Astrocyte of the hippocampus (primary cell): ENCODE measurements at regions not wholly inside any gene's neighbourhood (a gene's known extent, or its start where the extent isn't known, plus 50 kb on each side); places are given as distances from the start of the nearest gene placed in this dataset.
"Not testable (repeated sequence)": the region's sequence is repeated elsewhere in the genome, so short reads cannot be mapped to it uniquely, and the experiment has no call there.

Source experiments
- DNase-seq: peaks from one replicate; pipeline ENCODE4 v3.0.0; 2011; ENCODE audit warnings: low read depth, low spot score

DNA sequence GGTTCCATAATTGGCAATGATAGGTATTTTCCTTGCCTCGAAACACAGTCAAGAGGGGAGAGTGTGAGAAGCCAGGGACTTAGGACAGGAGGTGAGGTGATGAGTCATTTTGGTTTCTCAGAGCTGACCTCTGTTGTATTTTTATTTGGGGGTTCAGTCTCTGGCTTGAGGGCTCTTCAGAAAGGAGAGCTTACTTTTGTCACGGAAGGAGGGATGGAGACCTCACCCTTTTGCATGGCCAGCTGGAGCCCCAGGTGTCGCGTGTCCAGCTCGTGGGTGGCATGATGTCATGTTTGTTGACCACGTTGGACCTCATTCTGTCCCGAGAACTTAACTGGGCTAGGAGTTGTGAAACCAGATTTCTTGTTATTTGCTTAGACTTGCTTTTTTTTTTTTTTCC, 293.9 kb downstream of the QKI start:
- DNase-seq = no peak

GRCh38 chr6:163707387-163708355, 293.2 kb downstream of the QKI start:
- peak; percentile 36 for DNase-seq

- DNase-seq = peak; percentile 23
Measured at GRCh38 chr6:163706500-163707087, 292.1 kb downstream of the QKI start.

GRCh38 chr6:163705923-163706322, 291.4 kb downstream of the QKI start:
- no peak for DNase-seq

DNA sequence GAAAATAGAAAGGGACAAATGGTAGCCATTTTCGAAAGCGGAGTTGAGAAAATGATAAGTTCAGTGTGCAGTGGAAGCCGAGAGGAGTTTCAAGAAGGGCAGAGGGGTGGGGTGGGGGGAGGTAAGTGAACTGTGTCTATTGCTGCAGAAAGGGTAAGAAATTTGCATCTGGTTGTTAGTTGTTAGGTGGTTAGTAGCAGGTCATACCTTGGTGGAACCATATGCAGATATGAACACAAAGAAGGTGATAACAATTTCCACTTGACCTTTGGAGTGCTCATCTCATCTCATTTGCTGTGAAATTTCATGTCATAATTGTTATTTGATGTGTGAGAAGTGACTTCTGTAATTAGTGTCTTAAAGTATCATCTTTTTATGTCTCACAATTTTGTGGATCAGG, 288.2 kb downstream of the QKI start:
- no peak for DNase-seq

- no peak for DNase-seq
Measured at GRCh38 chr6:163701762-163702161, 287.2 kb downstream of the QKI start.

GRCh38 chr6:163698086-163698485, 283.6 kb downstream of the QKI start:
- DNase-seq = no peak

GRCh38 chr6:163696311-163696710, 281.8 kb downstream of the QKI start:
- DNase-seq = not testable (repeated sequence)

GRCh38 chr6:163695414-163695864, 280.9 kb downstream of the QKI start:
- peak; percentile 51 for DNase-seq

DNA sequence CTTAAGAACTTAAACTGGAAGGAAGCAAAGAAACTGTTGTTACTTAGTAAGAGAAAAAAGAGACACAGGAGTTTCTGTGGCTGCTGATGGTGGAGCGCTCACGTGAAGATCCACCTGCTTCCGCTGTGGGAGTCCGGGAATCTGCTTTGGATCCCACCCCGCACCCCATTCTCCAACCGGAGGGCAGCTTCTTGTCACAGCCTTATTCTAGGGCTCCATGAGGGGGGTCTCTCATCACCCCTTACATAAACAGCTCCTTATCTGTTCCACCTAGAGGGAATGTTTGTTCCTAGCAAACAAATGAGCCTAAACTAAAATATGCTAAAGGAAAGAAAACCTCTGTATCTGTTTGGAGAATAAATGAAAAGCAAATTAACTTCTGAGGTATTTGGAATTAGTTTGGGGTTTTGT, 280.5 kb downstream of the QKI start:
- DNase-seq = no peak

GRCh38 chr6:163694072-163694471, 279.6 kb downstream of the QKI start:
- DNase-seq = no peak

DNA sequence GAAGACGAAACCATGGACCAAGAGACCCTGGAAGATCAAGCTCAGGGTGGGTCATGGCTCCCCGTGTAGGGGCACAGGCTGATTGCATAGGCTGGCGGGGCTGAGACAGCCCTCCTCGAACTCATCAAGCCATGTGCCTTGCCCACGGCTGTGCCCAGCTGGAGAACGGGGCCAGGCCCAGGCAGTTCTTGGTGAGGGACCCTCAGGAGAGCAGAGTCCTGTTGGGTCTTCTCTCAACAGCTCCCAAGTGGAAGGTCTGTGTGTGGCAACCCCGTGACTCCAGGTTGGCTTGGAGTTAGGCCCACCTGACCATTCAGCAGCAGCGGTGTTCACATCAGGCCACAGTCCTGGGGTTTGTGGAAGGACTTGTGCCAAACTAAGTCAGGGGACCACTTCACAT, 276.5 kb downstream of the QKI start:
- no peak for DNase-seq

GRCh38 chr6:163688739-163689362, 274.3 kb downstream of the QKI start:
- DNase-seq = peak; percentile 27

DNA sequence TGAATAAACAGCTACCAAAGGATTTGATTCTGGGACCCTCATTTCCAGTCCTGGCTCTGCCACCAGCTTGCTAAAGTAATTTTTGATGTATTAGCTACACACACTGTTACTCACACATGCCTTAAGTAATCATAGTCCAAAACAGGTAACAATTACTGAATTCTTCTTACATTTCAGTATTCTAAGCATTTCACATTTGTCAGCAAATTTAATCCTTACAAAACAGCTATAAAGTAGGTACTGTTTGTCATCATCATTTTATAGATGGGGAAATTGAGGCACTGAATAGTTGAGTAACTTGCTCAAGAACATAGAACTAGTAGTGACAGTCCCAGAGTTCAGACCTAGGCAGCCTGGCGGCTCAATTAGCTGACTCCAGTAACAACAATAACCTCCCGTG, 272.6 kb downstream of the QKI start:
- no peak for DNase-seq

DNA sequence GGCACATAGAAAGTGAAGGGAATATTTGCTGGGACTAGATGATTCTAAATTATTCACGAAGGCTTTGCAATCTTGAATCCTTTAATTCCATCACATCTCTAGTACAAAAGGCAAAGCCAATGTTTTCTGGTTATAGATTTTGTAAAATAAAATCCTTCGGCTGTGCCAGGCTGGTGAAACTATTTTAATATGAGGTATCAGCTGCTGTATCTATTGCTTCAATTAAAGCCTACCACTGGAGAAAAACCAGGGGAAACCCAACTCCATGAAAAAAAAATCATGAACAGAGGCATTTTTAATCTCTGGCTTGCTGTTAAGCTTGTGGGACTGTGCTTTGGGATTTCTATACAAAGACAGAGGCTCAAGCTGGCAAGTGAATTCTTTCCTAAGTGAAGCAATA, 271.8 kb downstream of the QKI start:
- no peak for DNase-seq

DNA sequence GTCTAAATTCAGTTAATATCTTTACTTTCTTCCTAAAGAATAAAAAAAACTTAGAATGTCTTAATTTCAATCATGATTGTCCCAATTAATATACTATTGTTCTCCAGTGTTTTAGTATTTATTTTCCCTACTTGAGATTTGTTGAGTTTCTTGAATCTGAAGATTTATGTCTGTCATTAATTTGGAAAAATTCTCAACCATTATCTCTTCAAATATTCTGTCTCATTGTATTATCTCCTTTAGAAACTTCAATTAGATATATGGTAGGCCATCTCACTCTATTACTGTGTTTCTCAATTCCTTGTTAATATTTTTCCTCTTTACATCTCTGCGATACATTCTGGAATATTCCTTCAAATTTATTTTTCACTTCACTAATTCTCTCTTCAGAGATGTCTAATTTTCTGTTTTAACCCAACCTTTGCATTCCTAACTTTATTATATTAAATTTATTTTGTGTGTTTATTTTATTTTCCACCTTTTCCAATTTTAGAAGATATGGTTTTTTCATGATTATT, 268.6 kb downstream of the QKI start:
- no peak for DNase-seq

- DNase-seq = peak; percentile 83
Measured at GRCh38 chr6:163679753-163680152, 265.2 kb downstream of the QKI start.

GRCh38 chr6:163679012-163679660, 264.6 kb downstream of the QKI start:
- no peak for DNase-seq

- DNase-seq = no peak
Measured at GRCh38 chr6:163675611-163676010, 261.1 kb downstream of the QKI start.

- no peak for DNase-seq
Measured at GRCh38 chr6:163672710-163673109, 258.2 kb downstream of the QKI start.

GRCh38 chr6:163671791-163672190, 257.3 kb downstream of the QKI start:
- no peak for DNase-seq

GRCh38 chr6:163671355-163671754, 256.8 kb downstream of the QKI start:
- no peak for DNase-seq
